ENCODE measurements at regions not wholly inside any gene's neighbourhood (a gene's known extent, or its start where the extent isn't known, plus 50 kb on each side); places are given as distances from the start of the nearest gene placed in this dataset.

- TF ChIP-seq POLR2AphosphoS5 (IDR thresholded peaks at IDR 0.05; ENCODE audit: low read depth, low read length) (no peak), CTCF (IDR thresholded peaks at IDR 0.05) (no peak), TCF7L2 (IDR thresholded peaks at IDR 0.05; ENCODE audit: low read depth, low read length) (no peak), SIN3A (IDR thresholded peaks at IDR 0.05; ENCODE audit: borderline replicate concordance, insufficient read depth, low read depth, low read length) (no peak)
Measured at GRCh38 chr2:59874361-59874760, 679.1 kb downstream of the BCL11A start.
